Myocyte (in vitro differentiated cells): ENCODE measurements at regions not wholly inside any gene's neighbourhood (a gene's known extent, or its start where the extent isn't known, plus 50 kb on each side); places are given as distances from the start of the nearest gene placed in this dataset.
"Not testable (repeated sequence)": the region's sequence is repeated elsewhere in the genome, so short reads cannot be mapped to it uniquely, and the experiment has no call there.

Experiments
- DNase-seq: peaks from one replicate; pipeline ENCODE4 v3.0.0-alpha.2; 2012; ENCODE audit warnings: low read depth

- no peak for DNase-seq
Observed at GRCh38 chr14:47919997-47920396, 244.6 kb upstream of the MDGA2 start.

DNA sequence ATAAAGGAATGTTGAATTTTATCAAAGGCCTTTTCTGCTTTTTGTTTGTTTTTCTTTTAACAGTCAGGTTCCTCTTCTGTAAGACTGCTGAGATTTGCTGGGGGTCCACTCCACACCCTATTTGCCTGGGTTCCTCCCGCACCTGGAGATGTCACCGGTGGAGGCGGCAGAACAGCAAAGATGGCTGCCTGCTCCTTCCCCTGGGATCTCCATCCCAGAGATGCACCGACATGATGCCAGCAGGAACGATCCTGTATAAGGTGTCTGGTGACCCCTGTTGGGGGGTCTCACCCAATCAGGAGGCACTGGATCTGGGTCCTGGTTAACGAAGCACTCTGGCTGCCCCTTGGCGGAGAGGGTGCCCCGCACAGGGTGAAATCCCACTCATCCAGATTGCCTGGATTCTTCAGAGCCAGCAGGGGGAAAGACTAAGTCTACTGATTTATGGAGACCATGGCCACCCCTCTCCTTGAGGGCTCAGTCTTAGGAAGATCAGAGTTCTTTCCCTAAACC is 244.0 kb upstream of the MDGA2 start:
- no peak for DNase-seq

GRCh38 chr14:47917344-47917954 is 242.0 kb upstream of the MDGA2 start:
- peak; percentile 3 for DNase-seq

DNA sequence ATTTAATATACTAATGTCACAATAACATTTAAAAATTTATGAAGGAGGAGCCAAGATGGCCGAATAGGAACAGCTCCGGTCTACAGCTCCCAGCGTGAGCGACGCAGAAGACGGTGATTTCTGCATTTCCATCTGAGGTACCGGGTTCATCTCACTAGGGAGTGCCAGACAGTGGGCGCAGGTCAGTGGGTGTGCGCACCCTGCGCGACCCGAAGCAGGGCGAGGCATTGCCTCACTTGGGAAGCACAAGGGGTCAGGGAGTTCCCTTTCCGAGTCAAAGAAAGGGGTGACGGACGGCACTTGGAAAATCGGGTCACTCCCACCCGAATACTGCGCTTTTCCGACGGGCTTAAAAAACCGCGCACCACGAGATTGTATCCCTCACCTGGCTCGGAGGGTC is 225.7 kb upstream of the MDGA2 start:
- not testable (repeated sequence) for DNase-seq

DNA sequence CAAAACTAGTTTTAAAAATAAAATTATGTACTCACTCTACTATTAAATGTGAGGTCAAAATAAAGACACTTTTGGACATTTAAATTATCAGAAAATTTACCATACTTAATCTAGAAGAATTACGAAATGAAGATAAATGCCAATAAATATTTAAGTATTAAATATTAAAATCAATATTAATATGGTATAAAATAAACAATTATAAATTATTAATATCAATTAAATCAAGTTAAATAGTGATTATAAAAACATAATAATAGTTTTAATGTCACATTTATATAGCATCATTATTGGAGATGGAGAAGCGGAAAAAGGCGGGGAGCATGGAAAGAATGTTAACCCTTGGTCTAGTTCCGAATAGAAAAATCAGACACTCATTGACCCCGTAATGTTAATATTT is 224.3 kb upstream of the MDGA2 start:
- no peak for DNase-seq

DNA sequence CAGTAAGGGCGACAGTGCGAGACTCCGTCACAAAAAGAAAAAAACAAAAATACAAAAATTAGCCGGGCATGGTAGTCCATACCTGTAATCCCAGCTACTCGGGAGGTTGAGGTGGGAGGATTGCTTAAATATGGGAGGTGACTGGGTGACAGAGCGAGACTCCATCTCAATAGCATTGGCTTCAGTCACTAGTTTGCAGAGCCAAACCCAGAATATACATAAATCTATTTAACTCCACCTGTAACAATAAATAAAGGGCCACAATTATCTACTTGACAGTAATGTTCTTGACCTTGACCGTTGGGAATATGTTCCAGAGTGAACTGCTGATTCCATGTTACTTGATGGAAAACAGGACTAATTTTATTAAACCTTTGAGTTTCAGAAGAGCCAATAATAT is 198.9 kb upstream of the MDGA2 start:
- no peak for DNase-seq

- no peak for DNase-seq
Observed at GRCh38 chr14:47872588-47872987, 197.2 kb upstream of the MDGA2 start.

- DNase-seq = no peak
Observed at GRCh38 chr14:47863441-47863840, 188.0 kb upstream of the MDGA2 start.

GRCh38 chr14:47857646-47858045 is 182.2 kb upstream of the MDGA2 start:
- DNase-seq = no peak

DNA sequence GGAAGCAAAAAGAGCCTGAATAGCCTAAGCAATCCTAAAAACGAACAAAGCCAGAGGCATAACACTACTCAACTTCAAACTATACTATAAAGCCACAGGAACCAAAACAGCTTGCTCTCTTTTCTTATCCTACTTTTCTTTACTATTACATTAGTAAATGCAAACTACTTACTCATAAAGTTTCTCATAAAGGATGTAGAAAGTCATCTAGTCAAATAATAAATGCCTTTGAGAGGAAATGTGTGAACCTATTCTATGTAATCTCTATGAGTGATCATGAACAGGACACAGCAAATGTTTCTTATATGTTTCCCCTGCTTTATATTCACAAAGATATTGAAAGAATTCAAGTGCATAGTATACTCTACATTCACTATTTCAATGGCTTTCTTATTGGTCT is 176.9 kb upstream of the MDGA2 start:
- no peak for DNase-seq

DNA sequence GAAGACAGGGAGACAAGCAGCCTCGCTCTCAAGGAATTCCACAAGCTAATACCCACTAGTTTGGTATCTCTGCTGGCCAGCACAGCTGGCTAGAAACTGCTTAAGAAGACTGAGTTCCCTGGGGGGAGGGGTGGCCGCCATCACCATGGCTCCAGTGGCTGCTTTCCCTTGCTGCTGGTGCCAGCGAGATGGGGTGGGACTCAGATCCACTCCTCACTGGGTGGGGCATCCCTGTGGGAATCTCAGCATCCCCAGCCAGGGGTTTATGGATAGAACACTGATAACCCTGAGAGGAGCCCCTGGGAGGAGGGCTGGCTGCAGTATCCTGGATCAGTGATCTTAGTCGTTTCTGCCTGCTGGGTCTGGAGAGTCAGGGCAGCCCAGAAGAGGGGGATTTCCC is 170.6 kb upstream of the MDGA2 start:
- DNase-seq = no peak

GRCh38 chr14:47843236-47843635 is 167.8 kb upstream of the MDGA2 start:
- no peak for DNase-seq

GRCh38 chr14:47833011-47833410 is 157.6 kb upstream of the MDGA2 start:
- no peak for DNase-seq

GRCh38 chr14:47826809-47827208 is 151.4 kb upstream of the MDGA2 start:
- DNase-seq = no peak

- no peak for DNase-seq
Observed at GRCh38 chr14:47822326-47822725, 146.9 kb upstream of the MDGA2 start.

DNA sequence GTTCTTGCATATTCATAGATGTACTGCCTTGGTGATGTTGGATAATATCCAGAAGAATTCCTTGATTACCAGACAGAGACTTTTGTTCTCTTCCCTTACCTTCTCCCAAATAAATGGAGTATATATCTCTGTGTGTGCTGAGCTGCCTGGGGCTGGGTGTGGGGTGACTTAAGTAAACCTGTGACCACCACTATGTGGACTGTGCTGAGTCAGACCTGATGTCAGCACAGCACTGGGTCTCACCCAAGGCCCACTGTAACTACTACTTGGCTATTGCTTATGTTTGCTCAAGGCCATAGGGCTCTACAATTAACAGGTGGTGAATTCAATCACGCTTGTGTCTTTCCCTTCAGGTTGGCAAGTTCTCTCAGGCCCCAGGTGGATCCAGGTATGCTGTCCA is 145.7 kb upstream of the MDGA2 start:
- no peak for DNase-seq

DNA sequence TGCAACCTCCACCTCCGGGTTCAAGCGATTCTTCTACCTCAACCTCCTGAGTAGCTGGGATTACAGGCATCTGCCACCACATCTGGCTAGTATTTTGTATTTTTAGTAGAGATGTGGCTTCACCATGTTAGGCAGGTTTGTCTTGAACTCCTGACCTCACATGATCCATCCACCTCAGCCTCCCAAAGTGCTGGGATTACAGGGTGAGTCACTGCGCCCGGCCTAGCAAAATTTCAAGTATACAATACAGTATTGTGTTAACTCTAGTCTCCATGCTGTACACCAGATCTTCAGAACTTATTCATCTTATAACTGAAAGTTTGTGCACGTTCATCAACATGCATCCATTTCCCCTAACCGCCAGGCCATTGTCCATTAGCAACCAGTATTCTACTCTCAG is 115.1 kb upstream of the MDGA2 start:
- no peak for DNase-seq

GRCh38 chr14:47785058-47785457 is 109.7 kb upstream of the MDGA2 start:
- no peak for DNase-seq

DNA sequence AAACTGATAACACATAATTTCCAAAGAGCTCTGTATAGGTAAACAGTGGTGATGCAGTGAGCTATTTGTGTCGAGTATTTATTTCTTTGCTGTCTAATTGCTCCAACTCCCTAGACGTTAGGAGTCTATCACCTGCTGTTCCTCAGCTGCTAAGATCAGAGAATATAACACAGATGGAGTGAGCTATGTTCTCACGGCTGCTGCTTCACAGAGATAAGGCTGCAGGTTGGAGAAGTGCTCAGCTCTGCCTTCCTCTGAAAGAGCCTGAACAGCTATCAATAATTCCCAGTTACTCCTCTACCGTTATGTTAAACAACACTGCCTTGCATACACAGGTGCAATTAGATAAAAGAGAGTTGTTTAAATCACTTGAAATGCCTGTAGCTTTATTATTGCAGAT is 103.2 kb upstream of the MDGA2 start:
- DNase-seq = no peak

DNA sequence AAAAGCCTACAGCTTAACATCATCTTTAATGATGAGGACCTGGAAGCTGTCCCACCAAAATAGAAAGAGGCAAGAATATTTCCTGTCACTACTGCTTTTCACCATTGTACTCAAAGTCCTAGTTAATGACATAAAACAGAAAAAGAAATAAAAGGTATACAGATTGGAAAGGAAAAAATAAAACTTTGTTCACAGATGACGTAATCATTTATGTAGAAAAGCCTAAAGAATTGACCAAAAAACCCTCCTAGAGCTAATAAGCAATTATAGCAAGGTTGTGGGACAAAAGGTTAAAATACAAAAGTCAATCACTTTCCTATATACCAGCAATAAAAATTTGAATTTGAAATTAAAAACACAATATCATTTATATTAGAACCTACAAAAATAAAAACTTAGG is 97.2 kb upstream of the MDGA2 start:
- no peak for DNase-seq

DNA sequence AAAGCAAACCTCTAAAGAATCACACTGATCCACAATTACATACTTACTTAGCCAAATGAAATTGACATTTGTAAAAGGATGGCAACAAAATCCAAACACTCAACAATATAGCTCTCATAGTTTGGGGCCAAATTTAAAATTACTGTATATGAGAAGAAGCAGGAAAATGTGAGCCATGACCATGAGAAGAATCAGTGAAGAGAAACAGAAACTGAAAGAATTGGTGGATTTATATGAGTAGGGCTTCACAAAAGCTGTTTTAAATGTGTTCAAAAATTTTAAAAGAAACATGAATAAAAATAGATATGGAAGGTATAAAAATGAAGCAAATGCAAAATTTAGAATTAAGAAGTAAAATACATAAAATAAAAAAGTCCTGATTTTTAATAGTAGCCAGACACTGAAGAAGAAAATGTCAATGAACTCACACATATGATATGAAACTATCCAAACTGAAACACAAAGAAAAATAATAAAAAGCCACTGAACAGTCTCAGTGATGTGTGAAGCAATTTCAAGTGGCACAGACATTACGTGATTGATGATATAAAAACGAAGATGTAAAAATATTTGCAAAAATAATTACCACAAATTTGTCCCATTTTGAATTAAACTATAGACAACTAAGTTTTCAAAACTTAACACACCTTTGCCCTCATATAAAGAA is 87.9 kb upstream of the MDGA2 start:
- DNase-seq = no peak

DNA sequence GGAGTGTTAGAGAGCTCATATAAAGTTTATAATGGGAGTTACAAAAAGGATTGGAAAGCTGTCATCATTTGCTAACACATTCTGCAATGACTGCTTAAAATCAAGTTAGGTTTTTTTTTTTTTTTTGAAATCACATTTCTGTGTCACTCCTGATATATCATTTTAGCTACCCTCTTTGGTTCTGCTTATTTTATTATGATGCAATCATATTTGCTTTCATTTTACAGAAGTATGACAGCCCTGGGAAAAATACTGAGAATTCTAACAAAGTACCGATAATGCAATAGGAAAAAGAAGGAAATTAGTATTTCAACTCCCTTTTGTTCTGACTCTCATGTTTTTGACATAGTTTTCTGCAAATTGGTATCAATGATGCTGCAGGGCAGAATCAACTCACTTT is 71.6 kb upstream of the MDGA2 start:
- DNase-seq = no peak

DNA sequence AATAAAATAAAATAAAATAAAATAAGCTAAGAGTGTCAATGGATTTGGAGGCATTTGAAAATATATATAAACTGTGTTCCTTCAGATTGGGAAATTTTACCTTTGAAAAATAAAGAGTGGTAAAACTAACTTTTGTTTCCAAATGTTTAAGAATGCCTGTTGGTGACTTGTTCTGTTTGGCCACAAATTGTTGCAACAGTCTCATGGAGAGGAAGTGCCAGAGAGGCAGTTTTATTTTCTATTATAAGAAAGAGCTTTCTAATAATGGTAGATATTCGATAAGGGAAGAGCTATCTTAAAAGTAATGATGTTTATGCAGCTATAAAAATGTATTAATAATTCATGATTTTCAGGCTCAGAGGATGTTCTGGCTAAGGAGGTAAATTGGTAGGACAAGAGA is 68.8 kb upstream of the MDGA2 start:
- DNase-seq = no peak
